ENCODE measurements at regions not wholly inside any gene's neighbourhood (a gene's known extent, or its start where the extent isn't known, plus 50 kb on each side); places are given as distances from the start of the nearest gene placed in this dataset.
A peak's percentile ranks its signal among the peaks of the same experiment; 100 is the strongest.

GRCh38 chr13:60707878-60708277, 310.9 kb downstream of the TDRD3 start:
- H3K18ac ChIP-seq (ENCODE audit: extremely low read depth, low read length), result no peak overlapping the region
- H3K27ac ChIP-seq (ENCODE audit: low read depth, low read length), result no peak overlapping the region
- peak; percentile 57; the same call in 1 of the 2 replicates for TF ChIP-seq TEAD4 (IDR thresholded peaks at IDR 0.05; ENCODE audit: low read depth, low read length)
- no peak for TF ChIP-seq JUND (IDR thresholded peaks at IDR 0.05; ENCODE audit: low read length)
- peaks cover 0 to 3% (median 0%) of the 10 kb centered on the region in 4 experiments; a peak in 1 of 8 replicates for H3K36me3 ChIP-seq (ENCODE audit: control insufficient read depth in 2 of 4, insufficient read depth in 4 of 4, low read length in 3 of 4)
- DNase-seq (ENCODE audit: low read depth in 1 of 2, low spot score in 2 of 2) (no peak), FAIRE-seq (no peak)
- H4K20me1 ChIP-seq (replicated peaks in 1 of 2; ENCODE audit: control insufficient read depth in 1 of 2, insufficient read depth in 2 of 2, low read length in 2 of 2), result no peaks in the 10 kb centered on the region
- no peaks in the 10 kb centered on the region for H3K23me2 ChIP-seq (ENCODE audit: low read depth, low read length)
- H3K4me2 ChIP-seq (ENCODE audit: insufficient read depth in 1 of 2, low read depth in 2 of 2, low read length in 2 of 2), result no peak overlapping the region
- no peak overlapping the region for H4K5ac ChIP-seq (ENCODE audit: insufficient read length, low read depth, low read length)
- no peak overlapping the region for H3K4me3 ChIP-seq (ENCODE audit: extremely low read depth in 1 of 4, insufficient read depth in 2 of 4, low read depth in 3 of 4, low read length in 4 of 4)
- no peak overlapping the region for H4K8ac ChIP-seq (ENCODE audit: extremely low read depth, insufficient read depth, low read length)
- no peak overlapping the region for H2BK15ac ChIP-seq (ENCODE audit: low read length)
- no peaks in the 10 kb centered on the region for H3K27me3 ChIP-seq (replicated peaks in 1 of 4; ENCODE audit: control insufficient read depth in 3 of 4, extremely low read depth in 1 of 4, insufficient read depth in 3 of 4, low read length in 3 of 4)
- no peak overlapping the region for H3K14ac ChIP-seq (ENCODE audit: insufficient read length)
- no peak overlapping the region for H2AFZ ChIP-seq (ENCODE audit: low read length)
- no peak overlapping the region for H3K23ac ChIP-seq (ENCODE audit: insufficient read length)
- H2BK12ac ChIP-seq (ENCODE audit: low read depth, low read length), result peak overlapping the region; percentile 60; the same call in 1 of the 2 replicates
- no peak overlapping the region for H2BK20ac ChIP-seq (ENCODE audit: low read length)
- H3K79me2 ChIP-seq (ENCODE audit: control insufficient read depth in 1 of 2, insufficient read depth in 2 of 2, low read length in 2 of 2), result no peaks in the 10 kb centered on the region
- H2AK5ac ChIP-seq (ENCODE audit: low read depth, low read length), result no peak overlapping the region
- H3K9ac ChIP-seq (replicated peaks in 1 of 4; ENCODE audit: extremely low read depth in 1 of 4, low read depth in 3 of 4, low read length in 3 of 4), result no peak overlapping the region
- H3K79me1 ChIP-seq (ENCODE audit: low read depth, low read length), result no peaks in the 10 kb centered on the region
- no peak overlapping the region for H3K4ac ChIP-seq (replicated peaks; ENCODE audit: insufficient read length, low read depth, low read length)
- ChIA-PET POLR2A (ENCODE audit: partially characterized antibody) (no interaction called here), CTCF (ENCODE audit: partially characterized antibody) (interaction anchor here (1.8 kb wide), 1 partner anchor 9 kb away, joined by 5 read pairs; no protein-coding TSS in a partner anchor)
- no peak overlapping the region for H4K91ac ChIP-seq (replicated peaks; ENCODE audit: insufficient read length, low read length)
- peaks cover 0 to 5% of the 10 kb centered on the region in 2 experiments; a peak in 1 of 4 replicates for H3K9me3 ChIP-seq (ENCODE audit: insufficient read depth in 2 of 2, low read depth in 1 of 2, low read length in 1 of 2)
- no peak overlapping the region for H3K56ac ChIP-seq (replicated peaks; ENCODE audit: insufficient read length, low read depth, low read length)
- H3K4me1 ChIP-seq (replicated peaks in 1 of 4; ENCODE audit: control insufficient read depth in 3 of 4, insufficient read depth in 4 of 4, low read length in 3 of 4), result no peaks in the 10 kb centered on the region
- no peak overlapping the region for H2BK5ac ChIP-seq (ENCODE audit: low read depth, low read length)
- no peak overlapping the region for H2BK120ac ChIP-seq (replicated peaks; ENCODE audit: low read depth, low read length)
